AG09309 (cell line): ENCODE measurements at regions not wholly inside any gene's neighbourhood (a gene's known extent, or its start where the extent isn't known, plus 50 kb on each side); places are given as distances from the start of the nearest gene placed in this dataset.
"Not testable (repeated sequence)": the region's sequence is repeated elsewhere in the genome, so short reads cannot be mapped to it uniquely, and the experiment has no call there.

ENCODE experiments used
- DNase-seq: peaks from one replicate; pipeline ENCODE4 v3.0.0-alpha.2; 2010; ENCODE audit warnings: low read depth
- H3K4me3 ChIP-seq: 2 replicates; pipeline ENCODE4 v1.5.1; 2011; ENCODE audit warnings: mild to moderate bottlenecking, low read depth, low read length, moderate library complexity; ENCODE audit not compliant: control insufficient read depth
- CTCF ChIP-seq: IDR thresholded peaks from 2 replicates; pipeline ENCODE4 v1.5.1; 2011; ENCODE audit warnings: mild to moderate bottlenecking, low read depth, low read length, inconsistent platforms; ENCODE audit not compliant: insufficient read depth, control insufficient read depth; ENCODE audit errors: missing control alignments

- DNase-seq: no peak
- no peak for TF ChIP-seq CTCF
- no peak overlapping the region for H3K4me3 ChIP-seq
Observed at GRCh38 chr3:44028-44676, 152.4 kb upstream of the CHL1 start.

GRCh38 chr3:44941-45340 lies 151.6 kb upstream of the CHL1 start:
- not testable (repeated sequence) for DNase-seq, H3K4me3 ChIP-seq

GRCh38 chr3:46576-46975 lies 150.0 kb upstream of the CHL1 start:
- no peak overlapping the region for H3K4me3 ChIP-seq
- TF ChIP-seq CTCF: no peak
- no peak for DNase-seq

- H3K4me3 ChIP-seq, DNase-seq: not testable (repeated sequence)
Observed at GRCh38 chr3:53441-53840, 143.1 kb upstream of the CHL1 start.

GRCh38 chr3:54240-54639 lies 142.3 kb upstream of the CHL1 start:
- no peak overlapping the region for H3K4me3 ChIP-seq
- no peak for DNase-seq
- TF ChIP-seq CTCF: no peak

- no peak for TF ChIP-seq CTCF
- no peak overlapping the region for H3K4me3 ChIP-seq
- no peak for DNase-seq
Observed at GRCh38 chr3:56672-57071, 139.9 kb upstream of the CHL1 start.

GRCh38 chr3:59854-60253 lies 136.7 kb upstream of the CHL1 start:
- DNase-seq: no peak
- no peak for TF ChIP-seq CTCF

GRCh38 chr3:63095-63765 lies 133.3 kb upstream of the CHL1 start:
- no peak for TF ChIP-seq CTCF
- H3K4me3 ChIP-seq: no peak overlapping the region
- DNase-seq: no peak

More at GRCh38 chr3:59854-60253, 136.7 kb upstream of the CHL1 start:
- no peak overlapping the region for H3K4me3 ChIP-seq
